Effector memory CD4-positive, alpha-beta T cell (primary cell): ENCODE measurements at regions not wholly inside any gene's neighbourhood (a gene's known extent, or its start where the extent isn't known, plus 50 kb on each side); places are given as distances from the start of the nearest gene placed in this dataset.

Experiments
- DNase-seq, 3 donors: peaks; one replicate each; pipeline ENCODE4 v3.0.0-alpha.2; 2020
- H3K27ac ChIP-seq: 2 replicates; pipeline ENCODE4 v1.7.0; 2013; ENCODE audit warnings: mild to moderate bottlenecking, low read length, moderate library complexity; ENCODE audit not compliant: insufficient read depth, poor library complexity, severe bottlenecking
- H3K27me3 ChIP-seq: replicated peaks from 2 replicates; pipeline ENCODE4 v1.7.0; 2013; ENCODE audit warnings: mild to moderate bottlenecking, low read length; ENCODE audit not compliant: insufficient read depth, control insufficient read depth, poor library complexity, severe bottlenecking
- H3K36me3 ChIP-seq: 2 replicates; pipeline ENCODE4 v1.7.0; 2013; ENCODE audit warnings: mild to moderate bottlenecking, low read length, moderate library complexity; ENCODE audit not compliant: control insufficient read depth, insufficient read depth
- H3K4me1 ChIP-seq: 2 replicates; pipeline ENCODE4 v1.7.0; 2013; ENCODE audit warnings: low read length, mild to moderate bottlenecking; ENCODE audit not compliant: control insufficient read depth, insufficient read depth, poor library complexity, severe bottlenecking
- H3K4me3 ChIP-seq: 2 replicates; pipeline ENCODE4 v1.7.0; 2013; ENCODE audit warnings: low read length, low read depth, mild to moderate bottlenecking; ENCODE audit not compliant: insufficient read depth, poor library complexity, severe bottlenecking
- H3K9me3 ChIP-seq: 2 replicates; pipeline ENCODE4 v1.7.0; 2013; ENCODE audit warnings: mild to moderate bottlenecking, low read length, moderate library complexity; ENCODE audit not compliant: control insufficient read depth

- H3K9me3 ChIP-seq, result no peaks in the 10 kb centered on the region
- no peak overlapping the region for H3K4me3 ChIP-seq
- H3K36me3 ChIP-seq, result no peaks in the 10 kb centered on the region
- H3K4me1 ChIP-seq, result no peaks in the 10 kb centered on the region
- no peak overlapping the region for H3K27ac ChIP-seq
- DNase-seq, result no peak
- H3K27me3 ChIP-seq, result no peaks in the 10 kb centered on the region
Measured at GRCh38 chr4:27619435-27619834, 758.8 kb downstream of the STIM2 start.

- Histone ChIP-seq H3K4me3 (no peak overlapping the region), H3K36me3 (no peaks in the 10 kb centered on the region), H3K9me3 (no peaks in the 10 kb centered on the region), H3K27ac (no peak overlapping the region), H3K27me3 (no peaks in the 10 kb centered on the region), H3K4me1 (no peaks in the 10 kb centered on the region)
- DNase-seq, result no peak
Measured at GRCh38 chr4:27620886-27621285, 760.2 kb downstream of the STIM2 start.

GRCh38 chr4:27624749-27625148 is 764.1 kb downstream of the STIM2 start:
- DNase-seq, result no peak
- Histone ChIP-seq H3K27ac (no peak overlapping the region), H3K9me3 (no peaks in the 10 kb centered on the region), H3K4me1 (no peaks in the 10 kb centered on the region), H3K4me3 (no peak overlapping the region), H3K27me3 (no peaks in the 10 kb centered on the region), H3K36me3 (no peaks in the 10 kb centered on the region)

- Histone ChIP-seq H3K4me1 (no peaks in the 10 kb centered on the region), H3K27me3 (no peaks in the 10 kb centered on the region), H3K4me3 (no peak overlapping the region), H3K9me3 (no peaks in the 10 kb centered on the region), H3K36me3 (no peaks in the 10 kb centered on the region), H3K27ac (no peak overlapping the region)
- DNase-seq, result no peak
Measured at GRCh38 chr4:27628609-27629008, 768.0 kb downstream of the STIM2 start.

- H3K27ac ChIP-seq, result no peak overlapping the region
- no peaks in the 10 kb centered on the region for H3K4me1 ChIP-seq
- H3K36me3 ChIP-seq, result no peaks in the 10 kb centered on the region
- H3K27me3 ChIP-seq, result no peaks in the 10 kb centered on the region
- no peak for DNase-seq
- H3K4me3 ChIP-seq, result no peak overlapping the region
- no peaks in the 10 kb centered on the region for H3K9me3 ChIP-seq
Measured at GRCh38 chr4:27629532-27630225, 769.0 kb downstream of the STIM2 start.

- Histone ChIP-seq H3K4me1 (no peaks in the 10 kb centered on the region), H3K9me3 (no peaks in the 10 kb centered on the region), H3K27ac (no peak overlapping the region), H3K4me3 (no peak overlapping the region), H3K27me3 (no peaks in the 10 kb centered on the region), H3K36me3 (no peaks in the 10 kb centered on the region)
- DNase-seq, result no peak
Measured at GRCh38 chr4:27635936-27636913, 775.6 kb downstream of the STIM2 start.

GRCh38 chr4:27638163-27638915 is 777.7 kb downstream of the STIM2 start:
- no peaks in the 10 kb centered on the region for H3K27me3 ChIP-seq
- H3K4me3 ChIP-seq, result no peak overlapping the region
- H3K9me3 ChIP-seq, result no peaks in the 10 kb centered on the region
- H3K27ac ChIP-seq, result no peak overlapping the region
- no peak for DNase-seq
- H3K4me1 ChIP-seq, result no peaks in the 10 kb centered on the region
- no peaks in the 10 kb centered on the region for H3K36me3 ChIP-seq

- Histone ChIP-seq H3K9me3 (no peaks in the 10 kb centered on the region), H3K27me3 (no peaks in the 10 kb centered on the region), H3K36me3 (no peaks in the 10 kb centered on the region), H3K4me3 (no peak overlapping the region), H3K27ac (no peak overlapping the region), H3K4me1 (no peaks in the 10 kb centered on the region)
- DNase-seq, result no peak
Measured at GRCh38 chr4:27643101-27643500, 782.5 kb downstream of the STIM2 start.

- Histone ChIP-seq H3K4me1 (no peaks in the 10 kb centered on the region), H3K9me3 (no peaks in the 10 kb centered on the region), H3K36me3 (no peaks in the 10 kb centered on the region), H3K4me3 (no peak overlapping the region), H3K27me3 (no peaks in the 10 kb centered on the region), H3K27ac (no peak overlapping the region)
- DNase-seq, result no peak
Measured at GRCh38 chr4:27648416-27648815, 787.8 kb downstream of the STIM2 start.
